ENCODE measurements at regions not wholly inside any gene's neighbourhood (a gene's known extent, or its start where the extent isn't known, plus 50 kb on each side); places are given as distances from the start of the nearest gene placed in this dataset.

DNA sequence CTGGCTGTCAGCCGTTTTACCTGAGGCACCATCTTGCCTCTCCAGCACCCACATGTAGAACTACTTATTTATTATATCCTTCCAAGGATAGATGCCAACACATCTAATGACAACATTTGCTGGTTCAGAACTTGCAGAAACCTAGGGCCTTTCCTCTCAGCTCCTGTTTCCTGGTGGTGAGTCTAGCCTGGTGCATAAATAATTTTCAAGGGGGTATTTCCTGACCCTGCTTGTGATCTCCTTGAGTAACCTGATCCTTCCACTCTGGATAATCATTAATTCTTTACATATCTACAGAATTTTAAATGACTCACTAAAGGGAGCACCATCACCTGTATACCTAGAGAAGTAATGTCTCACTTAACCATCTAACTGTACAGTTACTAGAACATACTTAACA is 153.4 kb downstream of the PPARGC1A start:
- H4K20me1 ChIP-seq (ENCODE audit: insufficient read depth): no peaks in the 10 kb centered on the region
- no peak overlapping the region for H3K27ac ChIP-seq (ENCODE audit: low read length)
- H3K9ac ChIP-seq (ENCODE audit: low read length): no peak overlapping the region
- no peaks in the 10 kb centered on the region for H3K79me2 ChIP-seq (replicated peaks; ENCODE audit: insufficient read depth, low read length)
- no peak overlapping the region for H3K4me3 ChIP-seq (ENCODE audit: low read length)
- no peak for TF ChIP-seq REST (IDR thresholded peaks at IDR 0.05; ENCODE audit: borderline replicate concordance)
- TF ChIP-seq EZH2 (IDR thresholded peaks at IDR 0.05; ENCODE audit: borderline replicate concordance, insufficient read depth, low read length, poor library complexity, severe bottlenecking): no peak
- no peak for TF ChIP-seq TAF1 (IDR thresholded peaks at IDR 0.05; ENCODE audit: low read depth)
- no peak for TF ChIP-seq POLR2AphosphoS5 (IDR thresholded peaks at IDR 0.05)
- no peak for TF ChIP-seq RAD21 (conservative IDR thresholded peaks at IDR 0.05)
- no peak for TF ChIP-seq EP300 (conservative IDR thresholded peaks at IDR 0.05; ENCODE audit: poor library complexity, severe bottlenecking)
- no peak overlapping the region for H2AFZ ChIP-seq (ENCODE audit: low read depth, low read length)
- no peaks in the 10 kb centered on the region for H3K9me2 ChIP-seq (ENCODE audit: insufficient read depth, low read length)
- no peaks in the 10 kb centered on the region for H3K36me3 ChIP-seq (ENCODE audit: insufficient read depth, low read length)
- no peaks in the 10 kb centered on the region for H3K9me3 ChIP-seq (ENCODE audit: low read length)
- no peaks in the 10 kb centered on the region for H3K27me3 ChIP-seq (ENCODE audit: insufficient read depth, low read depth, low read length)
- H3K4me2 ChIP-seq (ENCODE audit: low read length): no peak overlapping the region
- H3F3A ChIP-seq (ENCODE audit: insufficient read depth, low read length, poor library complexity, severe bottlenecking): no peaks in the 10 kb centered on the region

DNA sequence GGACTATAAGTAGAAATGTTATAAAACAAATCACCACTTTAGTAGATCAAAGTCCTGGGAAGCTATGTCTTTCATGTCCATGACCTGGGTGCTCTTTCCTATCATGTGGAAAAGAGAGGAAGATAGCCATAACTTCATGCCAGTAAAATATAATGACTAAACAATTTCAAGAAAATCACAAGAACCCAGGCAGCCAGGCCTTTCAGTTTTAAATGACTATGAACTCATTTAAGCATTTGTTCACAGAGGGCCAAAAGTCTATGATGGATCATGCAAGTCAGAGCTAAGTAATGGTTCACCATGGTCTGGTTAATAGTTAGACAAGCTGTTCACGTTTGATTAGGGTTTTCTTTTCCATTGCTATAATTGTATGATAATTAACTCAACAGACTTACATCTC is 155.8 kb downstream of the PPARGC1A start:
- H3F3A ChIP-seq (ENCODE audit: insufficient read depth, low read length, poor library complexity, severe bottlenecking): no peaks in the 10 kb centered on the region
- no peaks in the 10 kb centered on the region for H3K36me3 ChIP-seq (ENCODE audit: insufficient read depth, low read length)
- no peak overlapping the region for H3K27ac ChIP-seq (ENCODE audit: low read length)
- TF ChIP-seq SMC3 (conservative IDR thresholded peaks at IDR 0.05; ENCODE audit: poor library complexity): no peak
- no peak for TF ChIP-seq EP300 (conservative IDR thresholded peaks at IDR 0.05; ENCODE audit: poor library complexity, severe bottlenecking)
- no peak for TF ChIP-seq CTCF (IDR thresholded peaks at IDR 0.05; ENCODE audit: poor library complexity, severe bottlenecking)
- TF ChIP-seq TAF1 (IDR thresholded peaks at IDR 0.05; ENCODE audit: low read depth): no peak
- no peak for TF ChIP-seq MXI1 (conservative IDR thresholded peaks at IDR 0.05; ENCODE audit: poor library complexity, severe bottlenecking)
- no peak for TF ChIP-seq POLR2AphosphoS5 (IDR thresholded peaks at IDR 0.05)
- TF ChIP-seq EZH2 (IDR thresholded peaks at IDR 0.05; ENCODE audit: borderline replicate concordance, insufficient read depth, low read length, poor library complexity, severe bottlenecking): no peak
- TF ChIP-seq RAD21 (conservative IDR thresholded peaks at IDR 0.05): no peak
- no peak for TF ChIP-seq REST (IDR thresholded peaks at IDR 0.05; ENCODE audit: borderline replicate concordance)
- no peaks in the 10 kb centered on the region for H3K27me3 ChIP-seq (ENCODE audit: insufficient read depth, low read depth, low read length)
- no peak overlapping the region for H3K9ac ChIP-seq (ENCODE audit: low read length)
- no peaks in the 10 kb centered on the region for H3K9me3 ChIP-seq (ENCODE audit: low read length)
- no peaks in the 10 kb centered on the region for H4K20me1 ChIP-seq (ENCODE audit: insufficient read depth)
- no peak overlapping the region for H3K4me2 ChIP-seq (ENCODE audit: low read length)
- H3K9me2 ChIP-seq (ENCODE audit: insufficient read depth, low read length): no peaks in the 10 kb centered on the region
- no peak overlapping the region for H3K4me3 ChIP-seq (ENCODE audit: low read length)
- no peak overlapping the region for H2AFZ ChIP-seq (ENCODE audit: low read depth, low read length)
- no peaks in the 10 kb centered on the region for H3K79me2 ChIP-seq (replicated peaks; ENCODE audit: insufficient read depth, low read length)

Data from neural cell (in vitro differentiated cells).